Kidney (tissue), 13 donors: ENCODE measurements at regions not wholly inside any gene's neighbourhood (a gene's known extent, or its start where the extent isn't known, plus 50 kb on each side); places are given as distances from the start of the nearest gene placed in this dataset.

ENCODE experiments used
- DNase-seq, 5 donors: peaks; one replicate each; pipeline ENCODE4 v3.0.0-alpha.2; 2013 to 2020
- FAIRE-seq: peaks from 2 replicates; lab custom pipeline; 2012; peaks lifted over from hg19 to GRCh38; lab: Jason Lieb, UNC
- H3K27ac ChIP-seq, 2 donors: one replicate each; pipeline ENCODE4 v1.7.0; 2013; ENCODE audit warnings: low read depth in 2 of 2, low read length in 2 of 2, inconsistent platforms in 1 of 2
- H3K27me3 ChIP-seq: one replicate; pipeline ENCODE4 v1.7.1; 2013; ENCODE audit warnings: low read length, inconsistent platforms; ENCODE audit not compliant: control insufficient read depth, insufficient read depth
- H3K36me3 ChIP-seq, 3 donors: one replicate each; pipeline versions ENCODE4 v1.7.0 to v1.7.1; 2013; ENCODE audit warnings: low read length in 3 of 3, control low read depth in 1 of 3, inconsistent platforms in 1 of 3; ENCODE audit not compliant: insufficient read depth in 3 of 3, control insufficient read depth in 2 of 3
- H3K4me1 ChIP-seq, 3 donors: one replicate each; pipeline versions ENCODE4 v1.7.0 to v1.7.1; 2013; ENCODE audit warnings: low read length in 3 of 3, inconsistent platforms in 1 of 3, low read depth in 1 of 3; ENCODE audit not compliant: control insufficient read depth in 2 of 3, insufficient read depth in 2 of 3
- H3K4me3 ChIP-seq, 3 donors: one replicate each; pipeline versions ENCODE4 v1.7.0 to v1.8.1; 2013; ENCODE audit warnings: low read length in 3 of 3, control low read depth in 1 of 3, inconsistent platforms in 1 of 3
- H3K9ac ChIP-seq, 3 donors: one replicate each; pipeline versions ENCODE4 v1.7.0 to v1.7.1; 2013; ENCODE audit warnings: low read length in 3 of 3, control low read depth in 1 of 3, inconsistent platforms in 1 of 3
- H3K9me3 ChIP-seq, 3 donors: one replicate each; pipeline versions ENCODE4 v1.7.0 to v1.7.1; 2013; ENCODE audit warnings: low read length in 3 of 3, control low read depth in 1 of 3, inconsistent platforms in 1 of 3; ENCODE audit not compliant: control insufficient read depth in 2 of 3, insufficient read depth in 1 of 3
- intact Hi-C: fragments of 100-400 bp; cut with DNase I; formaldehyde crosslinking; loops from one replicate; pipeline ENCODE4 v1.11.1; 2022
- TF ChIP-seq, protein P1 (sequence below): IDR thresholded peaks from 3 replicates; pipeline ENCODE4 v1.5.1; 2012; ENCODE audit warnings: mild to moderate bottlenecking, moderate library complexity, borderline replicate concordance; ENCODE audit not compliant: insufficient read depth; ENCODE audit errors: extremely low read depth
- donor health status: control.
- donor health status: control.
- donor health status: control.
- donor health status: control.
- donor health status: control.
- donor health status: DM: yes; HTN: yes; CAD: no.
- donor health status: Normal renal cell carcinoma (clear cell type).

- FAIRE-seq (no peak), DNase-seq (no peak)
- intact Hi-C loops = loop anchor here (10.0 kb wide), 1 partner anchor 75 kb away; no protein-coding TSS in a partner anchor
Measured at GRCh38 chr2:12929758-12930157, 213.0 kb downstream of the TRIB2 start.

GRCh38 chr2:12930391-12930790 lies 213.7 kb downstream of the TRIB2 start:
- DNase-seq (peak in 3 of 5 donors; percentile 44 to 82 (median 79)), FAIRE-seq (no peak)
- Histone ChIP-seq H3K27ac (no peak overlapping the region), H3K27me3 (no peaks in the 10 kb centered on the region), H3K4me3 (no peak overlapping the region), H3K36me3 (no peaks in the 10 kb centered on the region), H3K9me3 (no peaks in the 10 kb centered on the region), H3K9ac (no peak overlapping the region), H3K4me1 (peaks cover 0 to 2% (median 0%) of the 10 kb centered on the region in 3 donors)
- TF ChIP-seq, protein P1, sequence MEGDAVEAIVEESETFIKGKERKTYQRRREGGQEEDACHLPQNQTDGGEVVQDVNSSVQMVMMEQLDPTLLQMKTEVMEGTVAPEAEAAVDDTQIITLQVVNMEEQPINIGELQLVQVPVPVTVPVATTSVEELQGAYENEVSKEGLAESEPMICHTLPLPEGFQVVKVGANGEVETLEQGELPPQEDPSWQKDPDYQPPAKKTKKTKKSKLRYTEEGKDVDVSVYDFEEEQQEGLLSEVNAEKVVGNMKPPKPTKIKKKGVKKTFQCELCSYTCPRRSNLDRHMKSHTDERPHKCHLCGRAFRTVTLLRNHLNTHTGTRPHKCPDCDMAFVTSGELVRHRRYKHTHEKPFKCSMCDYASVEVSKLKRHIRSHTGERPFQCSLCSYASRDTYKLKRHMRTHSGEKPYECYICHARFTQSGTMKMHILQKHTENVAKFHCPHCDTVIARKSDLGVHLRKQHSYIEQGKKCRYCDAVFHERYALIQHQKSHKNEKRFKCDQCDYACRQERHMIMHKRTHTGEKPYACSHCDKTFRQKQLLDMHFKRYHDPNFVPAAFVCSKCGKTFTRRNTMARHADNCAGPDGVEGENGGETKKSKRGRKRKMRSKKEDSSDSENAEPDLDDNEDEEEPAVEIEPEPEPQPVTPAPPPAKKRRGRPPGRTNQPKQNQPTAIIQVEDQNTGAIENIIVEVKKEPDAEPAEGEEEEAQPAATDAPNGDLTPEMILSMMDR = no peak
- intact Hi-C loops = loop anchor here (10.0 kb wide), 1 partner anchor 74 kb away; no protein-coding TSS in a partner anchor

More at GRCh38 chr2:12929758-12930157, 213.0 kb downstream of the TRIB2 start:
- H3K27ac ChIP-seq = no peak overlapping the region
- H3K9ac ChIP-seq = no peak overlapping the region
- H3K27me3 ChIP-seq = no peaks in the 10 kb centered on the region
- no peak overlapping the region for H3K4me3 ChIP-seq
- H3K36me3 ChIP-seq = no peaks in the 10 kb centered on the region
- H3K9me3 ChIP-seq = no peaks in the 10 kb centered on the region
- peaks cover 0 to 2% (median 0%) of the 10 kb centered on the region in 3 donors for H3K4me1 ChIP-seq
- TF ChIP-seq, protein P1 = no peak

DNA sequence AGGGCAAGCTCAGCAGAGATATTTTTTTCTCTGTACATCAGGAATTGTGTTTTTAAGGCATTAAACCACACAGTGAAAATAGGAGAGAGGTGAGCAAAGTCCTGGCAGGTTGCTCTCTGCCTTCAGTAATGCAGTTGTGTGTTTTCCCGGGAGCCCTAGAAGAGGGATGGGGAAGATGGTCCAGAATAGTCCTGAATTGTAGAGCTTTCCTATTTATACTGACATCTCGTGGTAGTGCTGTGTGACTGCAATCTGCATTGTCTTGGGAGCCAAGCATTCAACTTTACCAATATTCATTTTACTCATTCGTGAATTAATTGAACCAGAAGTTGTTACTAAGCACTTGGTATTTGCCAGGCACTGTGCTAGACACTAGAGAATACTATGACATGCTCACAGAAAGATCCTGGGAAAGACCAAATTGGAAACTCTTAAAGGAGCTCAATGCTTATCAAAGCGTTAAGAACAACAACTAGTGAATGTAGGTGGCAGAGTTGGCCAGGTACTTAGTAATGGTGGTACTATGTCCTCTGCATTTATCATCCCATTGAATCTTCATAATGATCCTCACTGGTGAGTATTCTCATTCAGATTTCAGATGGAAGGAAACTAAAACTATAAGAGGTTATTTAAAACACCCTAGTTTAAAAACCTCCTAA lies 214.6 kb downstream of the TRIB2 start:
- FAIRE-seq (peak; percentile 15), DNase-seq (peak in 1 of 5 donors; percentile 66)
- TF ChIP-seq, protein P1 = peak; percentile 84

More for the DNA sequence above, 214.6 kb downstream of the TRIB2 start:
- H3K9ac ChIP-seq = no peak overlapping the region
- peaks cover 0 to 2% (median 0%) of the 10 kb centered on the region in 3 donors for H3K4me1 ChIP-seq
- H3K9me3 ChIP-seq = no peaks in the 10 kb centered on the region
- H3K27ac ChIP-seq = no peak overlapping the region
- H3K36me3 ChIP-seq = no peaks in the 10 kb centered on the region
- no peaks in the 10 kb centered on the region for H3K27me3 ChIP-seq
- intact Hi-C loops = loop anchor here (10.0 kb wide), 1 partner anchor 73 kb away; no protein-coding TSS in a partner anchor
- H3K4me3 ChIP-seq = no peak overlapping the region
